M059J (cell line): ENCODE measurements at regions not wholly inside any gene's neighbourhood (a gene's known extent, or its start where the extent isn't known, plus 50 kb on each side); places are given as distances from the start of the nearest gene placed in this dataset.
"Not testable (repeated sequence)": the region's sequence is repeated elsewhere in the genome, so short reads cannot be mapped to it uniquely, and the experiment has no call there.

Experiments
- DNase-seq: peaks from one replicate; pipeline ENCODE4 v3.0.0-alpha.2; 2012; ENCODE audit warnings: low read depth

DNA sequence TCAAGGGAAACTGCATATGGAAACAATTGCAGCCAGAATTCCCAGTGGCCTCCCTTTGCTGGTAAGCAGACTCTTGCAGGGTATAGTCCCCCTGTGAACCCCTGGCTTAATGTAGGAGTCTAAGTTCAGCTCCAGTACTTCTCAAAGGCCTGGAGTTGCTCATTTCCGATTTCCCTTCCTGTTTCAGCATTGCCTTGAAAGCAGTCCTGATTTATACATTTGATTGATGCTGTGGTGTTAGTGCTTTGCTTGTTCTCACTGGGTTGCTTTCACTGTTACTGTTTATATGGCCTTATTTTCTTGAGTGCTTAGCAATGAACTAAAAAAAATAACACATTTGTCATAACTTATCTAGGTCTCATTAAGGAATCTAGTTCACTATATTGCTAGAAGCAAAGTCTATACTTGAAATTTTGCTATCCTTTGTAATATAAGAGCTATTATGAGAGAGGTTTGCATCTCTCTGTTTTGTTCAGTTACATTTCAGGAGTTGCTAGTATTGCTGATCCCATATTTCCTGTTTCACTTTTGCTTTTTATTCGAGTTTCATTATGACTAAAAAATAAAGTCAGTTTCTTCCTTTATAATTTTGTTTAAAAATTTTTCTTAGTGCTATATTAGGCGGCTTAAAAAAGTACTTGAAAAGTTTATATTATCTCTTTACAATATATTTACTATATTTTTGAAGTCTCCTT lies 122.4 kb upstream of the NMUR2 start:
- no peak for DNase-seq

DNA sequence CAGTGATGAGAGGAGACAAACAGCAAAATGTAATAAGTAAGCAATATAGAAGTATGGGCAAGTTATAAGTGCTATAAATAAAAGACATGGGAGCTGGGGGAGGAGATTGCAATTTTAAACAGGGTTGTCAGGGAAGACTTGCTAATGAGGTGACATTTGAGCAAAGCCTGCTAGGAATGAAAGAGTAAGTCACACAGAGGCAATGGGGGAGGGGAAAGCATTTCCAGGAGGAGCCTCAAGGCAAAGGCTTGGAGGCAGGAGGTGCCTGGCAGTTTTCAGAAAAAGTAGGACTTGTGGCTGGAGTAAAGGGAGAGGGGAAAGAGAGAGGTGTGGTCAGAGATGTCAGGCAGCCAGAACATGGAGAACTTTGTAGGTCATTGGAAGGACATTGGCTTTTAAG lies 124.4 kb upstream of the NMUR2 start:
- DNase-seq, result no peak

- DNase-seq, result peak; percentile 47
Observed at GRCh38 chr5:152532714-152533113, 127.6 kb upstream of the NMUR2 start.

DNA sequence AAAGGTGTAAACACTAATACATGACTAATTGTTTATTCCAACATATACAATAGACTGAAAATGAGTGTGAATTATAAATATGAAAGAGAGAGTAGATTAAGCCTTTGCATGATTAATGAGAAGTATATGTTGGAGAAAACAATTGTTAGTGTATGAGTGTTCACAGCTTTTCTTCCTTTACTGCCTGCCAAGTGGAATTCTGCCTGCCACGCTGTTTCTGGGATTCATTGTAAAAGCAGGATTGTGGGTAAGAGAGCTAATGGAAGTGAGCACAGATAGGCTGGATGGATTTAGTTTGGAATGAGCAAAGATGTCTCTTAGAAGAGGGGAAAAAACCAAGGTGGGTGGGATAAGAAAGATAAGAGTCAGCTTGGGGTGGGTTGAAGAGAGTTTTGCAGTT lies 129.6 kb upstream of the NMUR2 start:
- DNase-seq, result no peak

DNA sequence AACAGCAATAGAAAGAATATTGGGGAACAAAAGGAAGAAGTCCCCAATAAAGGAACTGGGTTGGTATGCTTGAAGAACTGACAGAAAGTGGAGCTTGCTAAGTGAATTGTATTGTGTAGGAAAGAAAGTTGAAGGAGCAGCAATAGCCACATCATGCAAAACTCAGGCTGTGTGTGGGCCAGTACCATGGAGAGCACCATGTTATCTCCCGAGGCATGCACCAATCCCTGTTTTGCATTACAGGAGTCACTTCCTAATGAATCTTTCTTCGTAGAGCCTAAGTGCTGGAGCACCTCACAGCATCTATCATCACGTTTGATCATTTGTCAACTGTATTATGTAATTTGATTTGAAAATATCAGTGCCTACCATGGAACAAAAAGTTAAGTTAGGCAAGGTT lies 137.7 kb upstream of the NMUR2 start:
- DNase-seq, result peak; percentile 8

GRCh38 chr5:152546493-152546892 lies 141.4 kb upstream of the NMUR2 start:
- no peak for DNase-seq

DNA sequence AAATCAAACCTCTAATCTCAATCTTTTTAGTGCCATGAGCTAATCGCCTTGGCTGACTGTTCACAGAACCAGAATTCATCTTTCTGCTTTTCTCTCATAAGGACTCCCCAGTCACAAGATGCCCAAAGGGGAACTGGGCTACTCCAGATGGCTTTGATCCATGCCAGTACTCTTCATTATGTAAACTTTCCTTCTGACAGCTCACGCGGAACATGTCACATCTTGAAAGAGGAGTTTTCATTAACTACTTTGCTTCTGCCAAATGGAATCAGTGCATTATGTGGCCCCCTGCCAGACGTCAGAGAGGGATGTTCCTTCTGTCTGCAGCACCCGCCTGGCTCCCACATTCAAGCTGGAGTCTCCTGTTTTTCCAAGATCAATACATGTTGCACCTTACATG lies 142.1 kb upstream of the NMUR2 start:
- no peak for DNase-seq

DNA sequence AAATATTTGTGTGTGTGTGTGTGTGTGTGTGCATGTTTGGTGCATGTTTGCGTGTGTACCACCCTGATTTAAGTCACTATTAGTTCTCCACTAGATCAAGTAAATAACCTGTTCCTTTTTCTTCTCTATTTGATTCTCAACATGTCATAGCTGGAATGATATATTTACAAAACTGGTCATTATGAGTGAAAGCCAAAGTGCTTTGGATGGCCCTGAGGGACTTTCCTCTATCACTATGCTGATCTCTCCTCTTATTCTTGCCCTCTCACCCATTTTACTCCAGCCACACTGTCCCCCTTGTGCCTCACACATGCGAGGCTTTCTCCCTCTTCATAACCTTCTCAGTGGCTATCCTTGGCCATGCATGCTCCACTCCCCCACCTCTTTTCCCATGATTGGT lies 144.6 kb upstream of the NMUR2 start:
- no peak for DNase-seq

DNA sequence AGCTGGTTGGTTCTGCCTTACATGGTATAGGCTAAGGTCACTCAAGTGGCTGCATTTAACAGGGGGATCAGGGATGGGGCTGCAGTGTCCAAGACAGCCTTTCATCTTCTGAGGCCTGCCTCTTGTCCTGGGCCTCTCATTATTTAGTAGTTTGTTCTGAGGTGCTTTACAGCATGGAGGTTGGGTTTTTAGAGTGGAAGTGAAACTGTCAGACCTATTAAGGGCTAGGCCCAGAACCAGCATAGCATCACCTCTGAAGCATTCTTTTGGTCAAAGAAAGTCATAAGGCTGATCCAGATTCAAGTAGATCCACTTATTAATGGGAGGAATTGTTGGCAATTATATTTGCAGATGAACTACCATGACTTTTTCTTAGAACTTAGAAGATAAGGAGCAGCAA lies 146.0 kb upstream of the NMUR2 start:
- no peak for DNase-seq

GRCh38 chr5:152556784-152557183 lies 151.7 kb upstream of the NMUR2 start:
- DNase-seq, result no peak

- DNase-seq, result peak; percentile 32
Observed at GRCh38 chr5:152560512-152561137, 155.5 kb upstream of the NMUR2 start.

- no peak for DNase-seq
Observed at GRCh38 chr5:152568016-152568415, 162.9 kb upstream of the NMUR2 start.

DNA sequence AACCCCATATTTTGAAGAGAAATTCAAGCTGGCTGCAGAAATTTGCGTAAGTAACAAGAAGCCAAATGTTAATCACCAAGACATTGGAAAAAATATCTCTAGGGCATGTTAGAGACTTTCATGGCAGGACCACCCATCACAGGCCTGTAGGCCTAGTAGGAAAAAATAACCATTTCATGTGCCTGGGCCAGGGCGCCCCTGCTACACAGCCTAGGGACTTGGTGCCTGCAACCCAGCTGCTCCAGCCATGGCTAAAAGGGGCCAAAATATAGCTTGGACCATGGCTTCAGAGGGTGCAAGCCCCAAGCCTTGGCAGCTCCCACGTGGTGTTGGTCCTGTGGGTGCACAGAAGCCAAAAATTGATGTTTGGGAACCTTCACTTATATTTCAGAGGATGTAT lies 167.7 kb upstream of the NMUR2 start:
- DNase-seq, result no peak

- DNase-seq, result no peak
Observed at GRCh38 chr5:152584103-152584502, 179.0 kb upstream of the NMUR2 start.

- DNase-seq, result no peak
Observed at GRCh38 chr5:152592416-152592815, 187.3 kb upstream of the NMUR2 start.

- DNase-seq, result no peak
Observed at GRCh38 chr5:152593388-152593787, 188.3 kb upstream of the NMUR2 start.

DNA sequence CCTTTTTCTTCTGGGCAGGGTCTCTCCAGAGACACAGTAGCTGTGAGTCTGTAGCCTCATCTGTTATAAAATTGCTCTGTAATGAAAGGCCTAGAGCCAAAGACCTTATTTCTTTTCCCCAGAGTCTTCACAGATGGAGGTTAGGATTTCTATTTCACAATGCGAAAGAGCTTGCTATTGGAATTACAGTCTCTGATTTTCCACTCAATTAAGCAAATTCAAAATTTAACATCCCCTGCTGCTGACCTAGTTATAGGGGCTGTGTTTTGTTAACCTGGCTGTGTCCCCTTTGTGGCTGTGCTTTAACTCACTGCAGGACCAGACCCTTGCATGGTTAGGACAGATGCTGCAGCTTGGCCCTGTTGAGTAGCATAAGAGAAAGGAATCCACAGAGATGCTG lies 190.3 kb upstream of the NMUR2 start:
- no peak for DNase-seq

DNA sequence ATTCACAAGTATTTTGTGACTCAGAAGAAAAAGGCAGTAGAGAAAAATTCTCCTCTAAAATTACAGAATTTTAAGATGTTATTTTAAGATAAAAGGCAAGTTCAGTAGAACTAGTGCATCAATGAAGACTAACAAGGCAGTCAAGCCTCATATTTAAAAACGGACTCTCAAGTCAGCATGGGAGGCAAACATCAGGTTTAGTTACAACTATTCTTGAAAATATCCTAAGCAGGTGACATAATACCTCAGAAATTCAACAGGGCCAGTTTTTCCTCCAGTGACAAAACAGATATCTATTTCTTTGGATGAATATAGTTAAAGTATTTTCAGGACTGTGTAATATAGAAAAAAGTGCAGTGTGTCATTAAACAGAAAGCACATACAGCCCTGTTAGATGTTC lies 194.0 kb upstream of the NMUR2 start:
- DNase-seq, result no peak

DNA sequence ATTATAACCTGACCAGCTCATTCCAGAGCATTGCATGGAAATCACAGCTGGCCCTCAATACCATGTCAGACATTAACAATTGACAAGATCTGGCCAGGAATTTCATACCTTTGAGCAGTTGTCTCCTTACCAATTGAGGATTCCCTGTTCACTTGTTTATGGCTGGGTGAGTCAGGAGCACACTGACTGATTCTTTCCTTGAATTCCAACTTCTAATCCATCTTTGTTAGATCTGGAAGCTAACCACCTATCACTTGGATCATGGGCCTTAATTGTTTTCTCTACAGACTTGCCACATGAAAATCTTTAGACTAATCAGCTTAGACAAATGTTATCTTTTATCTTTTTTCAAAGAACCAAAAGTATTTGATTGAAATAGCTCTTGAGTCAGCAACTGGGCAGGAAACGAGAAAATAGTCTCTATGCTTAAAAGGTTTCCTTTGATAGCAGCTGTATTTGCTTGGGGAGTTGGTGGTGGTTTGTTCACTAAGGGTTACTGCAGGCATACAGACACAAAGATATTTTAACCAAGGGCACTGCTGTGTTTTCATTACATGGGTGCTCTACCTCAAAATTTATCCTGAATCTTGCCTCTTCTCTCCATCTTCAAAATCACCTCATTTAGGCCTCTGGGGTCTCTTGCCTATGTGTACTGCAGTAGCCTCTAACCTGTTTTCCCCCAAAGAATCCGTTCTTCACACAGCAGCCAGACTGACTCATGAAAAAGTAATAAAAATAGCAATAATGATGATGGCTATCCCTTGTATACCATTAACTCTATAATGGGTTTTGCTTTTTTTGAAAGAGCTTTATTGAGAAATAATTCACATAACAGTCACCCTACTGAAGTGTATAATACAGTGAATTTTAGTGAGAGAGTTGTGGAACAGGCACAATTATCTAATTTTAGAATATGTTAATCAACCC lies 197.0 kb upstream of the NMUR2 start:
- DNase-seq, result no peak

DNA sequence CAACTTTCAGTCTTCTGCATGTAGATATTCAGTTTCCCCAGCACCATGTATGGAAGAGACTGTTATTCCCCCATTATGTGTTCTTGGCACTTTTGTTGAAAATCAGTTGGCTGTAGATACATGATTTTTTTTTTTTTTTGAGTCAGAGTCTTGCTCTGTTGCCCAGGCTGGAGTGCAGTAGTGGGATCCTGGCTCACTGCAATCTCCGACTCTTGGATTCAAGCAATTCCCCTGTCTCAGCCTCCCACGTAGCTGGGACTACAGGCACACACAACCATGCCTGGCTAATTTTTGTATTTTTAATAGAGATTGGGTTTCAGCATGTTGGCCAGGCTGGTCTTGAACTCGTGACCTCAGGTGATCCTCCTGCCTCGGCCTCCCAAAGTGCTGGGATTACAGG lies 201.0 kb upstream of the NMUR2 start:
- DNase-seq, result not testable (repeated sequence)

GRCh38 chr5:152606776-152607364 lies 201.8 kb upstream of the NMUR2 start:
- no peak for DNase-seq

- DNase-seq, result no peak
Observed at GRCh38 chr5:152607401-152608160, 202.5 kb upstream of the NMUR2 start.
